PC-3 (cell line): ENCODE measurements at regions not wholly inside any gene's neighbourhood (a gene's known extent, or its start where the extent isn't known, plus 50 kb on each side); places are given as distances from the start of the nearest gene placed in this dataset.

Experiments
- ATAC-seq: fragments of 200-7000 bp; cut with Tn5 transposase; 2 replicates; pipeline ENCODE4 v1.9.1; 2020; ENCODE audit warnings: mild to moderate bottlenecking, moderate library complexity
- BruUV-seq: library from RNA; stranded (reverse); fragments of 400-500 nt; replicated peaks from 2 replicates; lab custom pipeline; 2021; lab: Mats Ljungman, UMichigan
- CTCF ChIA-PET: fragments of 300-600 bp; sonication (Branson Sonifier 250); formaldehyde crosslinking; loops from one replicate; lab custom pipeline; 2022; ENCODE audit warnings: antibody characterized with exemption; lab: Charles Lee
- POLR2A ChIA-PET: fragments of 300-600 bp; sonication (Branson Sonifier 250); formaldehyde crosslinking; loops from one replicate; lab custom pipeline; 2022; ENCODE audit warnings: antibody characterized with exemption; ENCODE audit not compliant: unreplicated experiment; lab: Charles Lee
- DNase-seq: peaks from one replicate; pipeline ENCODE4 v3.0.0-alpha.2; 2015
- H2AFZ ChIP-seq: fragments of 300-600 bp; sonication (generic); 2 replicates; pipeline ENCODE4 v1.6.0; 2016; ENCODE audit warnings: antibody characterized with exemption, low read length
- H3F3A ChIP-seq: fragments of 300-600 bp; sonication (generic); one replicate; pipeline ENCODE4 v1.6.0; 2017; ENCODE audit warnings: antibody characterized with exemption, low read length, control low read depth, mild to moderate bottlenecking; ENCODE audit not compliant: unreplicated experiment
- H3K27ac ChIP-seq: fragments of 300-600 bp; sonication (generic); 2 replicates; pipeline ENCODE4 v1.5.1; 2016; ENCODE audit warnings: mild to moderate bottlenecking, low read length
- H3K27me3 ChIP-seq: fragments of 300-600 bp; sonication (generic); 2 replicates; pipeline ENCODE4 v1.6.1; 2016; ENCODE audit warnings: low read length, mixed read lengths
- H3K36me3 ChIP-seq: fragments of 300-600 bp; sonication (generic); 2 replicates; pipeline ENCODE4 v1.6.1; 2016; ENCODE audit warnings: low read depth, mixed run types, low read length, mixed read lengths
- H3K4me1 ChIP-seq: fragments of 300-600 bp; sonication (generic); 2 replicates; pipeline ENCODE4 v1.5.1; 2016; ENCODE audit warnings: low read length; ENCODE audit not compliant: insufficient read depth
- H3K4me2 ChIP-seq: fragments of 300-600 bp; sonication (generic); 2 replicates; pipeline ENCODE4 v1.6.0; 2016; ENCODE audit warnings: low read length
- H3K4me3 ChIP-seq: fragments of 300-600 bp; sonication (generic); 2 replicates; pipeline ENCODE4 v1.5.1; 2016; ENCODE audit warnings: mild to moderate bottlenecking, low read length, mixed read lengths
- H3K79me2 ChIP-seq: fragments of 300-600 bp; sonication (generic); 2 replicates; pipeline ENCODE4 v1.6.1; 2017; ENCODE audit warnings: low read length, mixed read lengths
- H3K9ac ChIP-seq: fragments of 300-600 bp; sonication (generic); 2 replicates; pipeline ENCODE4 v1.6.0; 2016; ENCODE audit warnings: mild to moderate bottlenecking, low read length
- H3K9me2 ChIP-seq: fragments of 300-600 bp; sonication (generic); replicated peaks from 2 replicates; pipeline ENCODE4 v1.6.1; 2016; ENCODE audit warnings: mixed run types, low read length, mixed read lengths
- H3K9me3 ChIP-seq: fragments of 300-600 bp; sonication (generic); 2 replicates; pipeline ENCODE4 v1.6.1; 2016; ENCODE audit warnings: low read length, mixed read lengths
- H4K20me1 ChIP-seq: fragments of 300-600 bp; sonication (generic); 2 replicates; pipeline ENCODE4 v1.6.1; 2016; ENCODE audit warnings: low read length, mixed read lengths
- CTCF ChIP-seq: fragments of 300-600 bp; sonication (generic); conservative IDR thresholded peaks from 2 replicates; pipeline ENCODE4 v1.5.1; 2017; ENCODE audit warnings: antibody characterized with exemption, low read depth, mild to moderate bottlenecking, low read length
- EZH2 ChIP-seq: fragments of 300-600 bp; sonication (generic); IDR thresholded peaks from one replicate; pipeline ENCODE4 v1.6.1; 2017; ENCODE audit warnings: antibody characterized with exemption, mild to moderate bottlenecking, low read length; ENCODE audit not compliant: unreplicated experiment
- EZH2phosphoT487 ChIP-seq: fragments of 300-600 bp; sonication (generic); IDR thresholded peaks from 2 replicates; pipeline ENCODE4 v1.6.1; 2018; ENCODE audit warnings: mild to moderate bottlenecking, antibody characterized with exemption, low read length, borderline replicate concordance
- intact Hi-C: fragments of 100-400 bp; cut with micrococcal nuclease; formaldehyde crosslinking; loops from 2 replicates; pipeline ENCODE4 v1.9.0; 2023

- intact Hi-C loops: no loop called here
- ATAC-seq: no peak
- Histone ChIP-seq H2AFZ (no peak overlapping the region), H3K9ac (no peak overlapping the region), H3K9me2 (no peaks in the 10 kb centered on the region), H3K4me1 (no peaks in the 10 kb centered on the region), H4K20me1 (no peaks in the 10 kb centered on the region), H3F3A (no peaks in the 10 kb centered on the region), H3K9me3 (no peaks in the 10 kb centered on the region), H3K4me2 (no peak overlapping the region), H3K36me3 (no peaks in the 10 kb centered on the region), H3K27me3 (no peaks in the 10 kb centered on the region), H3K27ac (no peak overlapping the region), H3K4me3 (no peak overlapping the region), H3K79me2 (no peaks in the 10 kb centered on the region)
- ChIA-PET CTCF (interaction anchor here (0.7 kb wide), 1 partner anchor 17 kb away, joined by 4 read pairs; no protein-coding TSS in a partner anchor), POLR2A (no interaction called here)
- TF ChIP-seq CTCF (peak; percentile 18; the same call in 1 of the 2 replicates), EZH2phosphoT487 (no peak), EZH2 (no peak)
- BruUV-seq: no TSS peak
- DNase-seq: no peak
Observed at GRCh38 chr13:39811696-39812095, 156.2 kb downstream of the COG6 start.

- CTCF ChIA-PET: interaction anchor here (0.6 to 1.1 kb wide), 2 partner anchors 127 to 867 kb away, joined by 3 to 4 read pairs; no protein-coding TSS in a partner anchor
- POLR2A ChIA-PET: interaction anchor here (0.6 kb wide), 1 partner anchor 798 kb away, joined by 5 read pairs; no protein-coding TSS in a partner anchor
- no peaks in the 10 kb centered on the region for H4K20me1 ChIP-seq
- H3K9me2 ChIP-seq: no peaks in the 10 kb centered on the region
- no peaks in the 10 kb centered on the region for H3K4me1 ChIP-seq
- intact Hi-C loops: no loop called here
- no peaks in the 10 kb centered on the region for H3K27me3 ChIP-seq
- H3K4me2 ChIP-seq: no peak overlapping the region
- no peaks in the 10 kb centered on the region for H3F3A ChIP-seq
- no peak overlapping the region for H2AFZ ChIP-seq
- H3K27ac ChIP-seq: no peak overlapping the region
- no peaks in the 10 kb centered on the region for H3K36me3 ChIP-seq
- H3K9me3 ChIP-seq: no peaks in the 10 kb centered on the region
- no peaks in the 10 kb centered on the region for H3K79me2 ChIP-seq
- TF ChIP-seq EZH2: no peak
- TF ChIP-seq CTCF: no peak
- no peak for TF ChIP-seq EZH2phosphoT487
- DNase-seq: peak; percentile 13
- no peak overlapping the region for H3K9ac ChIP-seq
- no peak overlapping the region for H3K4me3 ChIP-seq
- no peak for ATAC-seq
- BruUV-seq: no TSS peak
Observed at GRCh38 chr13:39815345-39816111, 160.1 kb downstream of the COG6 start.

GRCh38 chr13:39816936-39817335 is 161.5 kb downstream of the COG6 start:
- no TSS peak for BruUV-seq
- no peaks in the 10 kb centered on the region for H3K9me2 ChIP-seq
- H3F3A ChIP-seq: no peaks in the 10 kb centered on the region
- TF ChIP-seq CTCF (no peak), EZH2phosphoT487 (no peak), EZH2 (no peak)
- H3K27me3 ChIP-seq: no peaks in the 10 kb centered on the region
- ChIA-PET POLR2A (no interaction called here), CTCF (interaction anchor here (0.5 kb wide), 1 partner anchor 1171 kb away, joined by 7 read pairs; no protein-coding TSS in a partner anchor)
- no peaks in the 10 kb centered on the region for H3K4me1 ChIP-seq
- H3K36me3 ChIP-seq: no peaks in the 10 kb centered on the region
- H2AFZ ChIP-seq: no peak overlapping the region
- ATAC-seq (no peak), DNase-seq (no peak)
- H3K9me3 ChIP-seq: no peaks in the 10 kb centered on the region
- no peak overlapping the region for H3K4me3 ChIP-seq
- intact Hi-C loops: no loop called here
- H3K79me2 ChIP-seq: no peaks in the 10 kb centered on the region
- H4K20me1 ChIP-seq: no peaks in the 10 kb centered on the region
- no peak overlapping the region for H3K4me2 ChIP-seq
- no peak overlapping the region for H3K9ac ChIP-seq
- no peak overlapping the region for H3K27ac ChIP-seq
